ENCODE measurements at regions not wholly inside any gene's neighbourhood (a gene's known extent, or its start where the extent isn't known, plus 50 kb on each side); places are given as distances from the start of the nearest gene placed in this dataset.

- no peaks in the 10 kb centered on the region for H3K27me3 ChIP-seq (ENCODE audit: insufficient read depth, low read length)
- no peak overlapping the region for H3K4me3 ChIP-seq (ENCODE audit: insufficient read depth, low read length)
- no peaks in the 10 kb centered on the region for H3K9me3 ChIP-seq (ENCODE audit: low read depth, low read length)
- no peak overlapping the region for H3K27ac ChIP-seq (ENCODE audit: low read depth, low read length)
- no peak overlapping the region for H3K4me2 ChIP-seq (ENCODE audit: insufficient read depth, low read length)
- no peaks in the 10 kb centered on the region for H3K36me3 ChIP-seq (ENCODE audit: insufficient read depth, low read length)
- no peak for DNase-seq (ENCODE audit: insufficient read length, low spot score, missing footprints)
- H4K20me1 ChIP-seq (ENCODE audit: insufficient read depth, low read length) = no peaks in the 10 kb centered on the region
- H3K4me1 ChIP-seq (ENCODE audit: insufficient read depth, low read length) = no peaks in the 10 kb centered on the region
- H3K79me2 ChIP-seq (ENCODE audit: insufficient read depth, low read length) = no peaks in the 10 kb centered on the region
- TF ChIP-seq CTCF (IDR thresholded peaks at IDR 0.05; ENCODE audit: extremely low read depth, low read depth, low read length) = no peak
- H2AFZ ChIP-seq (ENCODE audit: low read length) = no peak overlapping the region
Observed at GRCh38 chr4:10207116-10207515, 90.5 kb upstream of the WDR1 start.

- TF ChIP-seq CTCF (IDR thresholded peaks at IDR 0.05; ENCODE audit: extremely low read depth, low read depth, low read length) = no peak
- Histone ChIP-seq H3K4me2 (ENCODE audit: insufficient read depth, low read length) (no peak overlapping the region), H3K4me3 (ENCODE audit: insufficient read depth, low read length) (no peak overlapping the region), H4K20me1 (ENCODE audit: insufficient read depth, low read length) (no peaks in the 10 kb centered on the region), H3K27me3 (ENCODE audit: insufficient read depth, low read length) (no peaks in the 10 kb centered on the region), H3K9me3 (ENCODE audit: low read depth, low read length) (no peaks in the 10 kb centered on the region), H3K79me2 (ENCODE audit: insufficient read depth, low read length) (no peaks in the 10 kb centered on the region), H2AFZ (ENCODE audit: low read length) (no peak overlapping the region), H3K36me3 (ENCODE audit: insufficient read depth, low read length) (no peaks in the 10 kb centered on the region), H3K27ac (ENCODE audit: low read depth, low read length) (no peak overlapping the region), H3K4me1 (ENCODE audit: insufficient read depth, low read length) (no peaks in the 10 kb centered on the region)
- no peak for DNase-seq (ENCODE audit: insufficient read length, low spot score, missing footprints)
Observed at GRCh38 chr4:10205223-10205622, 88.6 kb upstream of the WDR1 start.

GRCh38 chr4:10204401-10205058 is 87.9 kb upstream of the WDR1 start:
- peak; percentile 23 for DNase-seq (ENCODE audit: insufficient read length, low spot score, missing footprints)
- H3K9me3 ChIP-seq (ENCODE audit: low read depth, low read length) = no peaks in the 10 kb centered on the region
- H3K4me2 ChIP-seq (ENCODE audit: insufficient read depth, low read length) = no peak overlapping the region
- H4K20me1 ChIP-seq (ENCODE audit: insufficient read depth, low read length) = no peaks in the 10 kb centered on the region
- H3K27ac ChIP-seq (ENCODE audit: low read depth, low read length) = no peak overlapping the region
- H2AFZ ChIP-seq (ENCODE audit: low read length) = no peak overlapping the region
- no peak overlapping the region for H3K4me3 ChIP-seq (ENCODE audit: insufficient read depth, low read length)
- H3K36me3 ChIP-seq (ENCODE audit: insufficient read depth, low read length) = no peaks in the 10 kb centered on the region
- no peaks in the 10 kb centered on the region for H3K4me1 ChIP-seq (ENCODE audit: insufficient read depth, low read length)
- H3K79me2 ChIP-seq (ENCODE audit: insufficient read depth, low read length) = no peaks in the 10 kb centered on the region
- no peak for TF ChIP-seq CTCF (IDR thresholded peaks at IDR 0.05; ENCODE audit: extremely low read depth, low read depth, low read length)
- H3K27me3 ChIP-seq (ENCODE audit: insufficient read depth, low read length) = no peaks in the 10 kb centered on the region

GRCh38 chr4:10203851-10204250 is 87.3 kb upstream of the WDR1 start:
- no peak overlapping the region for H3K4me3 ChIP-seq (ENCODE audit: insufficient read depth, low read length)
- no peaks in the 10 kb centered on the region for H3K9me3 ChIP-seq (ENCODE audit: low read depth, low read length)
- H3K36me3 ChIP-seq (ENCODE audit: insufficient read depth, low read length) = no peaks in the 10 kb centered on the region
- H3K27me3 ChIP-seq (ENCODE audit: insufficient read depth, low read length) = no peaks in the 10 kb centered on the region
- no peaks in the 10 kb centered on the region for H3K79me2 ChIP-seq (ENCODE audit: insufficient read depth, low read length)
- H4K20me1 ChIP-seq (ENCODE audit: insufficient read depth, low read length) = no peaks in the 10 kb centered on the region
- no peak overlapping the region for H3K27ac ChIP-seq (ENCODE audit: low read depth, low read length)
- no peak overlapping the region for H3K4me2 ChIP-seq (ENCODE audit: insufficient read depth, low read length)
- no peak overlapping the region for H2AFZ ChIP-seq (ENCODE audit: low read length)
- TF ChIP-seq CTCF (IDR thresholded peaks at IDR 0.05; ENCODE audit: extremely low read depth, low read depth, low read length) = no peak
- H3K4me1 ChIP-seq (ENCODE audit: insufficient read depth, low read length) = no peaks in the 10 kb centered on the region
- no peak for DNase-seq (ENCODE audit: insufficient read length, low spot score, missing footprints)

All from osteoblast (primary cell).